Endothelial cell of umbilical vein (primary cell): ENCODE measurements at regions not wholly inside any gene's neighbourhood (a gene's known extent, or its start where the extent isn't known, plus 50 kb on each side); places are given as distances from the start of the nearest gene placed in this dataset.

Experiments
- BruUV-seq: library from RNA; stranded (reverse); fragments of 400-500 nt; replicated peaks from 2 replicates; lab custom pipeline; 2021; lab: Mats Ljungman, UMichigan
- CTCF ChIA-PET: fragments of 300-600, 350-600 bp; sonication (Branson Sonifier 250); formaldehyde crosslinking; loops from one replicate; lab custom pipeline; 2021; ENCODE audit warnings: antibody characterized with exemption, inconsistent platforms; lab: Charles Lee
- POLR2A ChIA-PET: fragments of 300-600, 350-600 bp; sonication (Branson Sonifier 250); formaldehyde crosslinking; loops from one replicate; lab custom pipeline; 2021; ENCODE audit warnings: antibody characterized with exemption, inconsistent platforms; lab: Charles Lee
- DNase-seq: peaks from one replicate; pipeline ENCODE4 v3.0.0-alpha.2; 2011; ENCODE audit warnings: low read depth, low spot score
- FAIRE-seq: peaks from 2 replicates; lab custom pipeline; 2011; peaks lifted over from hg19 to GRCh38; lab: Jason Lieb, UNC
- H2AFZ ChIP-seq: 2 replicates; pipeline ENCODE4 v1.6.0; 2012; ENCODE audit warnings: low read depth, low read length, control low read depth, inconsistent platforms
- H3K27ac ChIP-seq: 2 replicates; pipeline ENCODE4 v1.5.1; 2011; ENCODE audit warnings: low read depth, mild to moderate bottlenecking, control low read depth, low read length, moderate library complexity; ENCODE audit not compliant: insufficient read depth
- H3K27me3 ChIP-seq, 2 experiments: 2 replicates each; pipeline versions ENCODE4 v1.6.0 to v1.6.1; 2011; ENCODE audit warnings: low read length in 2 of 2, mixed read lengths in 1 of 2; ENCODE audit not compliant: control insufficient read depth in 2 of 2, insufficient read depth in 2 of 2
- H3K36me3 ChIP-seq, 2 experiments: 2 replicates in 1 of 2; 3 replicates in 1 of 2; pipeline ENCODE4 v1.5.1; 2011; ENCODE audit warnings: low read length in 2 of 2, mild to moderate bottlenecking in 1 of 2, moderate library complexity in 1 of 2; ENCODE audit not compliant: control insufficient read depth in 2 of 2, insufficient read depth in 2 of 2; ENCODE audit errors: extremely low read depth in 1 of 2
- H3K4me1 ChIP-seq: 3 replicates; pipeline ENCODE4 v1.5.1; 2011; ENCODE audit warnings: mild to moderate bottlenecking, low read length; ENCODE audit not compliant: control insufficient read depth, insufficient read depth; ENCODE audit errors: extremely low read depth
- H3K4me2 ChIP-seq: 2 replicates; pipeline ENCODE4 v1.6.1; 2011; ENCODE audit warnings: low read length, control low read depth, mixed read lengths; ENCODE audit not compliant: insufficient read depth
- H3K4me3 ChIP-seq, 3 experiments: fragments of 200-600 bp in 1 of 3; sonication (generic), shearing (Covaris generic) in 1 of 3; replicated peaks in 1 of 3; 2 replicates each; pipeline ENCODE4 v1.5.1; 2011 to 2016; ENCODE audit warnings: control low read depth in 3 of 3, low read length in 3 of 3, mild to moderate bottlenecking in 2 of 3, inconsistent platforms in 1 of 3, low read depth in 1 of 3, moderate library complexity in 1 of 3; ENCODE audit not compliant: insufficient read depth in 1 of 3
- H3K79me2 ChIP-seq: 2 replicates; pipeline ENCODE4 v1.6.0; 2012; ENCODE audit warnings: low read length, inconsistent platforms; ENCODE audit not compliant: control insufficient read depth, insufficient read depth
- H3K9ac ChIP-seq: replicated peaks from 2 replicates; pipeline ENCODE3; 2011; ENCODE audit warnings: low read length, control low read depth; ENCODE audit not compliant: insufficient read depth; ENCODE audit errors: extremely low read depth
- H3K9me1 ChIP-seq: replicated peaks from 3 replicates; pipeline ENCODE4 v1.6.0; 2011; ENCODE audit warnings: mild to moderate bottlenecking, low read length; ENCODE audit not compliant: control insufficient read depth, insufficient read depth; ENCODE audit errors: extremely low read depth
- H3K9me3 ChIP-seq: replicated peaks from 2 replicates; pipeline ENCODE4 v1.5.1; 2012; ENCODE audit warnings: low read length, inconsistent platforms; ENCODE audit not compliant: control insufficient read depth, insufficient read depth
- H4K20me1 ChIP-seq: replicated peaks from 2 replicates; pipeline ENCODE3; 2011; ENCODE audit warnings: mild to moderate bottlenecking, low read length; ENCODE audit not compliant: control insufficient read depth, insufficient read depth; ENCODE audit errors: extremely low read depth
- EZH2 ChIP-seq: IDR thresholded peaks from 2 replicates; pipeline ENCODE4 v1.6.1; 2012; ENCODE audit warnings: borderline replicate concordance, low read depth, mild to moderate bottlenecking, moderate library complexity, low read length, inconsistent platforms; ENCODE audit not compliant: severe bottlenecking
- FOS ChIP-seq: IDR thresholded peaks from 2 replicates; pipeline ENCODE4 v1.6.1; 2011; ENCODE audit warnings: mild to moderate bottlenecking, low read length, moderate library complexity, borderline replicate concordance; ENCODE audit not compliant: insufficient read depth
- GATA2 ChIP-seq: IDR thresholded peaks from 2 replicates; pipeline ENCODE4 v1.7.0; 2011; ENCODE audit warnings: low read depth, mild to moderate bottlenecking, moderate library complexity, mixed read lengths, low read length; ENCODE audit not compliant: insufficient read length, insufficient read depth
- JUN ChIP-seq: IDR thresholded peaks from 2 replicates; pipeline ENCODE4 v1.6.1; 2011; ENCODE audit warnings: borderline replicate concordance, low read depth; ENCODE audit not compliant: insufficient read length, insufficient read depth
- MYC ChIP-seq: IDR thresholded peaks from one replicate; pipeline ENCODE4 v1.6.1; 2011; ENCODE audit warnings: mild to moderate bottlenecking, low read depth, low read length
- POLR2A ChIP-seq: IDR thresholded peaks from 2 replicates; pipeline ENCODE4 v1.6.1; 2012; ENCODE audit warnings: low read depth, mild to moderate bottlenecking, control low read depth, low read length
- POLR2AphosphoS5 ChIP-seq: IDR thresholded peaks from 2 replicates; pipeline ENCODE4 v1.6.1; 2012; ENCODE audit warnings: low read depth, mild to moderate bottlenecking, control low read depth, low read length, moderate library complexity; ENCODE audit not compliant: insufficient read depth
- dilution Hi-C: fragments of 300-500 bp; cut with MboI; formaldehyde crosslinking; loops from one replicate; pipeline ENCODE4 v1.15.0; 2019; ENCODE audit warnings: low sequenced_read_pairs; ENCODE audit not compliant: extremely low pct_ligation_motif_present
- intact Hi-C: fragments of 100-400 bp; cut with micrococcal nuclease; formaldehyde crosslinking; loops from one replicate; pipeline ENCODE4 v1.10.0; 2022
- TF ChIP-seq, protein P1 (sequence below): IDR thresholded peaks from 2 replicates; pipeline ENCODE4 v1.6.1; 2011; ENCODE audit not compliant: insufficient read depth, insufficient read length
- TF ChIP-seq, protein P2 (sequence below), 2 donors: IDR thresholded peaks; 1 replicate in 1 of 2; 2 replicates in 1 of 2; pipeline ENCODE4 v1.5.1; 2011; ENCODE audit warnings: low read length in 2 of 2, mild to moderate bottlenecking in 2 of 2, moderate library complexity in 2 of 2, control low read depth in 1 of 2, inconsistent platforms in 1 of 2, low read depth in 1 of 2; ENCODE audit not compliant: insufficient read depth in 1 of 2; ENCODE audit errors: extremely low read depth in 1 of 2

DNA sequence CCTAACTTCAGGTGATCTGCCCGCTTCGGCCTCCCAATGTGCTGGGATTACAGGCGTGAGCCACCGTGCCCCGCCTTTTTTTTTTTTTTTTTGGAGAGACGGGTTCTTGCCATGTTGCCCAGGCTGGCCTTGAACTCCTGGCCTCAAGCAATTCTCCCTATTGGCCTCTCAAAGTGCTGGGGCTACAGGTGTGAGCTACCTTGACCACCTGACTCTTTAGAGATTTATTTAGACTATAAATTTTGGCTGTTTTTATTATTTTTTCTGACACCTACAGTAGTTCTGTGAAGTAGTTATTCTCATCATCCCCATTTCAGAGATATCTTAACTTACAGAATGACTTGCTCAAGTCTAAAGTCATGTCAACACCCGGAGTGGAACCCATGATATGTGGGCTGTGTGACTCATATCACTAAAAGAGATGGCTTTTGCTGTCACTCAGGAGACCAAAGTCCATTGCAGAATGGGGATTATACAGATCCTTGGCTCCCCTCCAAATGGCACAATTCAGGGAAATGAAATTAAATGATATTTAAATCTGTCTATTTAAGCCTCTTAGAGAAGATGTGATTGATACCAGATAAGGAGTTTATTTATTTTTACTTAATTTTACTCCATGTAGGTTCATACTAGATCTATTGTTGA, 93.2 kb downstream of the CTH start:
- BruUV-seq = no TSS peak
- intact Hi-C loops (no loop called here), dilution Hi-C loops (no loop called here)
- no peaks in the 10 kb centered on the region for H3K9me3 ChIP-seq
- H3K27ac ChIP-seq = no peak overlapping the region
- H2AFZ ChIP-seq = no peak overlapping the region
- no peak overlapping the region for H3K4me3 ChIP-seq
- H3K9me1 ChIP-seq = no peaks in the 10 kb centered on the region
- ChIA-PET POLR2A (no interaction called here), CTCF (no interaction called here)
- TF ChIP-seq, protein P1, sequence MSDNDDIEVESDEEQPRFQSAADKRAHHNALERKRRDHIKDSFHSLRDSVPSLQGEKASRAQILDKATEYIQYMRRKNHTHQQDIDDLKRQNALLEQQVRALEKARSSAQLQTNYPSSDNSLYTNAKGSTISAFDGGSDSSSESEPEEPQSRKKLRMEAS = no peak
- TF ChIP-seq GATA2 (no peak), MYC (no peak), POLR2AphosphoS5 (no peak), FOS (no peak), JUN (no peak), EZH2 (no peak), POLR2A (no peak)
- TF ChIP-seq, protein P2, sequence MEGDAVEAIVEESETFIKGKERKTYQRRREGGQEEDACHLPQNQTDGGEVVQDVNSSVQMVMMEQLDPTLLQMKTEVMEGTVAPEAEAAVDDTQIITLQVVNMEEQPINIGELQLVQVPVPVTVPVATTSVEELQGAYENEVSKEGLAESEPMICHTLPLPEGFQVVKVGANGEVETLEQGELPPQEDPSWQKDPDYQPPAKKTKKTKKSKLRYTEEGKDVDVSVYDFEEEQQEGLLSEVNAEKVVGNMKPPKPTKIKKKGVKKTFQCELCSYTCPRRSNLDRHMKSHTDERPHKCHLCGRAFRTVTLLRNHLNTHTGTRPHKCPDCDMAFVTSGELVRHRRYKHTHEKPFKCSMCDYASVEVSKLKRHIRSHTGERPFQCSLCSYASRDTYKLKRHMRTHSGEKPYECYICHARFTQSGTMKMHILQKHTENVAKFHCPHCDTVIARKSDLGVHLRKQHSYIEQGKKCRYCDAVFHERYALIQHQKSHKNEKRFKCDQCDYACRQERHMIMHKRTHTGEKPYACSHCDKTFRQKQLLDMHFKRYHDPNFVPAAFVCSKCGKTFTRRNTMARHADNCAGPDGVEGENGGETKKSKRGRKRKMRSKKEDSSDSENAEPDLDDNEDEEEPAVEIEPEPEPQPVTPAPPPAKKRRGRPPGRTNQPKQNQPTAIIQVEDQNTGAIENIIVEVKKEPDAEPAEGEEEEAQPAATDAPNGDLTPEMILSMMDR (IDR thresholded peaks at IDR 0.05; ENCODE audit: extremely low read depth in 1 of 2, insufficient read depth in 1 of 2, low read depth in 1 of 2, low read length in 2 of 2) = no peak
- H4K20me1 ChIP-seq = no peaks in the 10 kb centered on the region
- H3K9ac ChIP-seq = no peak overlapping the region
- H3K27me3 ChIP-seq = no peaks in the 10 kb centered on the region
- peak; percentile 3 for DNase-seq
- no peaks in the 10 kb centered on the region for H3K4me1 ChIP-seq
- H3K4me2 ChIP-seq = no peak overlapping the region
- no peaks in the 10 kb centered on the region for H3K79me2 ChIP-seq
- FAIRE-seq = no peak
- H3K36me3 ChIP-seq = no peaks in the 10 kb centered on the region
